Keratinocyte (primary cell): ENCODE measurements at regions not wholly inside any gene's neighbourhood (a gene's known extent, or its start where the extent isn't known, plus 50 kb on each side); places are given as distances from the start of the nearest gene placed in this dataset.

Source experiments
- EZH2 ChIP-seq: IDR thresholded peaks from one replicate; pipeline ENCODE4 v1.6.1; 2012; ENCODE audit warnings: inconsistent platforms, mild to moderate bottlenecking, low read length, moderate library complexity
- TF ChIP-seq, protein P1 (sequence below), 3 experiments: IDR thresholded peaks in 1 of 3; conservative IDR thresholded peaks in 1 of 3; optimal IDR thresholded peaks in 1 of 3; 2 replicates in 2 of 3; 3 replicates in 1 of 3; pipeline versions ENCODE3 to v1.5.1; 2011; ENCODE audit warnings: low read length in 3 of 3, mild to moderate bottlenecking in 3 of 3, moderate library complexity in 2 of 3, control low read depth in 1 of 3, inconsistent platforms in 1 of 3; ENCODE audit not compliant: insufficient read depth in 2 of 3; ENCODE audit errors: extremely low read depth in 1 of 3

GRCh38 chr20:48171071-48171470 is 385.8 kb upstream of the SULF2 start:
- TF ChIP-seq EZH2: no peak
- TF ChIP-seq, protein P1, sequence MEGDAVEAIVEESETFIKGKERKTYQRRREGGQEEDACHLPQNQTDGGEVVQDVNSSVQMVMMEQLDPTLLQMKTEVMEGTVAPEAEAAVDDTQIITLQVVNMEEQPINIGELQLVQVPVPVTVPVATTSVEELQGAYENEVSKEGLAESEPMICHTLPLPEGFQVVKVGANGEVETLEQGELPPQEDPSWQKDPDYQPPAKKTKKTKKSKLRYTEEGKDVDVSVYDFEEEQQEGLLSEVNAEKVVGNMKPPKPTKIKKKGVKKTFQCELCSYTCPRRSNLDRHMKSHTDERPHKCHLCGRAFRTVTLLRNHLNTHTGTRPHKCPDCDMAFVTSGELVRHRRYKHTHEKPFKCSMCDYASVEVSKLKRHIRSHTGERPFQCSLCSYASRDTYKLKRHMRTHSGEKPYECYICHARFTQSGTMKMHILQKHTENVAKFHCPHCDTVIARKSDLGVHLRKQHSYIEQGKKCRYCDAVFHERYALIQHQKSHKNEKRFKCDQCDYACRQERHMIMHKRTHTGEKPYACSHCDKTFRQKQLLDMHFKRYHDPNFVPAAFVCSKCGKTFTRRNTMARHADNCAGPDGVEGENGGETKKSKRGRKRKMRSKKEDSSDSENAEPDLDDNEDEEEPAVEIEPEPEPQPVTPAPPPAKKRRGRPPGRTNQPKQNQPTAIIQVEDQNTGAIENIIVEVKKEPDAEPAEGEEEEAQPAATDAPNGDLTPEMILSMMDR (optimal IDR thresholded peaks at IDR 0.05 in 1 of 3, IDR thresholded peaks at IDR 0.05 in 1 of 3, conservative IDR thresholded peaks at IDR 0.05 in 1 of 3; ENCODE audit: extremely low read depth in 1 of 3, insufficient read depth in 2 of 3, low read length in 3 of 3): no peak
